HCT116 (cell line): ENCODE measurements at regions not wholly inside any gene's neighbourhood (a gene's known extent, or its start where the extent isn't known, plus 50 kb on each side); places are given as distances from the start of the nearest gene placed in this dataset.

Source experiments
- POLR2AphosphoS5 ChIP-seq: IDR thresholded peaks from 2 replicates; pipeline ENCODE4 v1.6.1; 2011; ENCODE audit warnings: mild to moderate bottlenecking, low read depth, low read length, moderate library complexity
- RAD21 ChIP-seq: IDR thresholded peaks from 2 replicates; pipeline ENCODE4 v1.6.1; 2012; ENCODE audit warnings: low read depth, mild to moderate bottlenecking
- ZFX ChIP-seq: fragments of 450-650 bp; IDR thresholded peaks from 2 replicates; pipeline ENCODE4 v1.6.1; 2017
- TF ChIP-seq, protein P1 (sequence below), 3 experiments: fragments of 200-600 bp in 1 of 3; sonication (generic) in 1 of 3; IDR thresholded peaks in 2 of 3; conservative IDR thresholded peaks in 1 of 3; 2 replicates each; pipeline ENCODE4 v1.5.1; 2012 to 2017; ENCODE audit warnings: low read depth in 2 of 3, low read length in 2 of 3, antibody characterized with exemption in 1 of 3, borderline replicate concordance in 1 of 3, control low read depth in 1 of 3, mild to moderate bottlenecking in 1 of 3, mixed read lengths in 1 of 3, mixed run types in 1 of 3, moderate library complexity in 1 of 3; ENCODE audit not compliant: insufficient read depth in 1 of 3

DNA sequence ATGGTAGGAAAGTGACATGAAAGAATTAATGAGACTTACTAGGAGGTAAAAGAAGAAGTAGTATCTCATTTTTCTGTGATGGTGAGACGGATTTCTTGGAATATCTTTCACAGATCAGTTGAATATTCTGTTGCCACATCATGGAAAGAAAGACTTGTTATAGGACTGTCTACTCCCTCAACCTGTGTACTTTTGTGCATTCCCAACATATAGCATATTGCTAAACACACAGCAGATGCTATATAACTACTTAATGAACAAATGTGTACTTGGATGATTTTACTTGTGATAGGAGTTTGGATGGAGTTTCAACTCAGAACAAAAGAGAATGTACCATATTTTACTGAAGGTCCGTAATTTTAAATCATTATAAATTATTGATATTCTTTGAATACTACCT is 128.5 kb downstream of the LURAP1L start:
- TF ChIP-seq POLR2AphosphoS5 = no peak
- no peak for TF ChIP-seq RAD21
- TF ChIP-seq, protein P1, sequence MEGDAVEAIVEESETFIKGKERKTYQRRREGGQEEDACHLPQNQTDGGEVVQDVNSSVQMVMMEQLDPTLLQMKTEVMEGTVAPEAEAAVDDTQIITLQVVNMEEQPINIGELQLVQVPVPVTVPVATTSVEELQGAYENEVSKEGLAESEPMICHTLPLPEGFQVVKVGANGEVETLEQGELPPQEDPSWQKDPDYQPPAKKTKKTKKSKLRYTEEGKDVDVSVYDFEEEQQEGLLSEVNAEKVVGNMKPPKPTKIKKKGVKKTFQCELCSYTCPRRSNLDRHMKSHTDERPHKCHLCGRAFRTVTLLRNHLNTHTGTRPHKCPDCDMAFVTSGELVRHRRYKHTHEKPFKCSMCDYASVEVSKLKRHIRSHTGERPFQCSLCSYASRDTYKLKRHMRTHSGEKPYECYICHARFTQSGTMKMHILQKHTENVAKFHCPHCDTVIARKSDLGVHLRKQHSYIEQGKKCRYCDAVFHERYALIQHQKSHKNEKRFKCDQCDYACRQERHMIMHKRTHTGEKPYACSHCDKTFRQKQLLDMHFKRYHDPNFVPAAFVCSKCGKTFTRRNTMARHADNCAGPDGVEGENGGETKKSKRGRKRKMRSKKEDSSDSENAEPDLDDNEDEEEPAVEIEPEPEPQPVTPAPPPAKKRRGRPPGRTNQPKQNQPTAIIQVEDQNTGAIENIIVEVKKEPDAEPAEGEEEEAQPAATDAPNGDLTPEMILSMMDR (IDR thresholded peaks at IDR 0.05 in 2 of 3, conservative IDR thresholded peaks at IDR 0.05 in 1 of 3; ENCODE audit: borderline replicate concordance in 1 of 3, insufficient read depth in 1 of 3, low read depth in 2 of 3, low read length in 2 of 3) = no peak
- TF ChIP-seq ZFX = no peak
